AG04449 (cell line): ENCODE measurements at regions not wholly inside any gene's neighbourhood (a gene's known extent, or its start where the extent isn't known, plus 50 kb on each side); places are given as distances from the start of the nearest gene placed in this dataset.
"Not testable (repeated sequence)": the region's sequence is repeated elsewhere in the genome, so short reads cannot be mapped to it uniquely, and the experiment has no call there.

Source experiments
- CTCF ChIA-PET: fragments of 350-600 bp; formaldehyde crosslinking; extraction: SDS; loops from one replicate; lab custom pipeline; 2021; ENCODE audit warnings: antibody characterized with exemption; lab: Yijun Ruan, JAX
- POLR2A ChIA-PET: fragments of 400-600, 350-600 bp; formaldehyde crosslinking; extraction: SDS; loops from one replicate; lab custom pipeline; 2020; ENCODE audit warnings: antibody characterized with exemption, inconsistent platforms; lab: Yijun Ruan, JAX
- DNase-seq: peaks from one replicate; pipeline ENCODE4 v3.0.0-alpha.2; 2010; ENCODE audit warnings: low read depth, low spot score
- H3K4me3 ChIP-seq: 2 replicates; pipeline ENCODE4 v1.5.1; 2011; ENCODE audit warnings: low read depth, mild to moderate bottlenecking, control low read depth, low read length
- TF ChIP-seq, protein P1 (sequence below): IDR thresholded peaks from one replicate; pipeline ENCODE4 v1.5.1; 2011; ENCODE audit warnings: mild to moderate bottlenecking, moderate library complexity, low read length, control low read depth, inconsistent platforms; ENCODE audit not compliant: insufficient read depth; ENCODE audit errors: missing control alignments

DNA sequence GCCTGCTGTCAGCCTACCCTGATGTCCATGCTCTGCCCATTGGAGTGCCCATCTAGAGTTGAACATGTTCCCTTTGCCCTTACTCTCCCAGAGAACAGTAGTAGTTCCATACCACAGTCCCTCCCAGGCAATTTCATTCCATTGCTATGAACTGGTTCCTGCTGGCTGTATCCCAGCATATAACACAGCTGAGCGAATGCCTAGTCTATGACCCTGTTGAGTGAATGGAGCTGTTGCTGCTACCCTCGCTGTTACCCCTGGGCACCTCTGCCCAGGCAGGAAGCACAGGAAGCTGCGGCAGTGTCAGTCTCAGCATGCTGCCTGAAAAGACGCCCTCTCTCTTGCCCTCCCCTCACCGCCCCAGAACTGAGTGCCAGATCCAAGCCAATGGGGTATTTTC lies 73.3 kb downstream of the SOX3 start:
- no peak for DNase-seq
- no peak overlapping the region for H3K4me3 ChIP-seq
- TF ChIP-seq, protein P1, sequence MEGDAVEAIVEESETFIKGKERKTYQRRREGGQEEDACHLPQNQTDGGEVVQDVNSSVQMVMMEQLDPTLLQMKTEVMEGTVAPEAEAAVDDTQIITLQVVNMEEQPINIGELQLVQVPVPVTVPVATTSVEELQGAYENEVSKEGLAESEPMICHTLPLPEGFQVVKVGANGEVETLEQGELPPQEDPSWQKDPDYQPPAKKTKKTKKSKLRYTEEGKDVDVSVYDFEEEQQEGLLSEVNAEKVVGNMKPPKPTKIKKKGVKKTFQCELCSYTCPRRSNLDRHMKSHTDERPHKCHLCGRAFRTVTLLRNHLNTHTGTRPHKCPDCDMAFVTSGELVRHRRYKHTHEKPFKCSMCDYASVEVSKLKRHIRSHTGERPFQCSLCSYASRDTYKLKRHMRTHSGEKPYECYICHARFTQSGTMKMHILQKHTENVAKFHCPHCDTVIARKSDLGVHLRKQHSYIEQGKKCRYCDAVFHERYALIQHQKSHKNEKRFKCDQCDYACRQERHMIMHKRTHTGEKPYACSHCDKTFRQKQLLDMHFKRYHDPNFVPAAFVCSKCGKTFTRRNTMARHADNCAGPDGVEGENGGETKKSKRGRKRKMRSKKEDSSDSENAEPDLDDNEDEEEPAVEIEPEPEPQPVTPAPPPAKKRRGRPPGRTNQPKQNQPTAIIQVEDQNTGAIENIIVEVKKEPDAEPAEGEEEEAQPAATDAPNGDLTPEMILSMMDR = no peak
- CTCF ChIA-PET = no interaction called here
- POLR2A ChIA-PET = no interaction called here

DNA sequence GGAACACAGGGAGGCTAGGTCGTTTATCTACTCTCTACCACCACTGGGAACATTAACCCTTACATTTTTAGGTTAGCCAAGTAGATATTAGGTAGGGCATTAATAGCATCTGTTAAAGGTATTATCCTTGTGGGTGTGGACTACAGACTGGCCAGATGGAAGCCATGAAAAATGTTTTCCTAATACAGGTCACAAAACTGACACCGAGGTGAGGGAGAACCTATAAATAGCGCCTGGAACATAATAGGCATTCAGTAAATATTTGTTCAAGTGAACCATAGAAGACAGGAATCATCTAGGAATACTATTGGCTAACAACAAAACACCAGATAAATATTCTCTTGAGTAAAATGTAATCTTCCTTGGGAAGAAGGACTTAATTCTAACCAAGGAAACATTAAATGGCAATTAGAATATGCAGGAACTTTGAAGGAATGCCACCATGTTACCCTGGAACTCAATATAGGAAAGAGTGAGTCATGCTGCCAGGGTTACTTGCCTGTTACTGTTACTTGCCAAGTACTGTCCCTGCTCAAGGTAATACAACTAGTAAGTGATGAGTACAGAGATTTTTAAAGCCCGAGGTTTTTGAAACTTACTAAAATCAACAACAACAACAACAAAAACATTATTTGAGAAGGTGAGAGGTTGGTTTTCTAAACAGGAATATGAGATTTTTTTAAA lies 79.0 kb downstream of the SOX3 start:
- CTCF ChIA-PET = no interaction called here
- no peak for DNase-seq
- H3K4me3 ChIP-seq = no peak overlapping the region
- TF ChIP-seq, protein P1 = no peak
- POLR2A ChIA-PET = no interaction called here

DNA sequence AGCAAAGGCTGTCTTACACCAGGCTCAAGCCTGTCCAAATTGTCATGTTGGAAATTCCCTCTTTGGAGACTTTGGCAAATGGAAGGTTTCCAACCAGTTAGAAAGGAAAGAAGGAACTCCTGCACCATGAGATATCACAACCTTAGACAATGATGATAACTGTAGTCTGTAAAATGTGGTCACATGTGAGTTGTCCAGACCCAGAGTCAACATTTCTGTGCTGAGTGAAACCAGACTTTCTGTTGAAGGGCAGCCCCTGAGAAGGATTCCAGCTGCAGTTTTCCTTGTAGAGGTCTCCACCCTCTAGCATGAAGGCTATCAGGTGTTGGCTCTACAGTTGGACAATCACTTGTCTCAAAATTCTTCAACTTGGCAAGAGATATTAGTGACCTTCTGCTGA lies 82.4 kb downstream of the SOX3 start:
- ChIA-PET POLR2A (no interaction called here), CTCF (no interaction called here)
- no peak overlapping the region for H3K4me3 ChIP-seq
- no peak for DNase-seq
- TF ChIP-seq, protein P1 = no peak

DNA sequence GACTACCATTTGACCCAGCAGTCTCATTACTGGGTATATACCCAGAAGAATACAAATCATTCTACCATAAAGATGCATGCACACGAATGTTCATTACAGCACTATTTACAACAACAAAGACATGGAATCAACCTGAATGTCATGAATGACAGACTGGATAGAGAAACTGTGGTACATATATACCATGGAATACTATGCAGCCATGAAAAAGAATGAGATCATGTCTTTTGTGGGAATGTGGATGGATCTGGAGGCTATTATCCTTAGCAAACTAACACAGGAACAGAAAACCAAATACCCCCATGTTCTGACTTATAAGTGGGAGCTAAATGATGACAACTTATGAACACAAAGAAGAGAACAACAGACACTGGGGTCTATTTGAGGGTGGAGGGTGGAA lies 102.7 kb downstream of the SOX3 start:
- DNase-seq, CTCF ChIA-PET, POLR2A ChIA-PET, H3K4me3 ChIP-seq: not testable (repeated sequence)

DNA sequence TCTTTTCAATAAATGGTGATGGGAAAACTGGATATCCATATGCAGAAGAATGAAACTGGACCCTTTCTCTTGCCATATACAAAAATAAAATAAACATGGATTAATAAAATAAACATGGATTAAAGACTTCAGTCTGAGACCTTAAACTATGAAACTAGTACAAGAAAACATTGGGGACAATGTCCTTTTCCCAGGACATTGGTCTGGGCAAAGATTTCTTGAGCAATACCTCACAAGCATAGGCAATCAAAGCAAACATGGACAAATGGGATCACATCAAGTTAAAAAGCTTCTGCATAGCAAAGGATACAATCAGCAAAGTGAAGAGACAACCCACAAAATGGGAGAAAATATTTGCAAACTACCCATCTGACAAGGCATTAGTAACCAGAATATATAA lies 108.5 kb downstream of the SOX3 start:
- DNase-seq, POLR2A ChIA-PET, H3K4me3 ChIP-seq, CTCF ChIA-PET: not testable (repeated sequence)

DNA sequence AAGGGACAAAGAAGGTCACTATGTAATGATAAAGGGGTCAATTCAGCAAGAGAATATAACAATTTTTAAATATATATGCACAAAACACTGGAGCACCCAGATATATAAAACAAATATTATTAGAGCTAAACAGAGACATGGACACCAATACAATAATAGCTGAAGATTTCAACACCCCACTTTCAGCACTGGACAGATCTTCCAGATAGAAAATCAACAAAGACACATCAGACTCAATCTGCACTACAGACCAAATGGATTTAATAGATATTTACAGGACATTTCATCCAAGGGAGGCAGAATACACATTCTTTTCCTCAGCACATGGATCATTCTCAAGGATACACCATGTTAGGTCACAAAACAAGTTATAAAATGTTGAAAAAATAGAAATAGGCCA lies 111.4 kb downstream of the SOX3 start:
- ChIA-PET POLR2A (no interaction called here), CTCF (no interaction called here)
- no peak overlapping the region for H3K4me3 ChIP-seq
- TF ChIP-seq, protein P1 = no peak
- no peak for DNase-seq

DNA sequence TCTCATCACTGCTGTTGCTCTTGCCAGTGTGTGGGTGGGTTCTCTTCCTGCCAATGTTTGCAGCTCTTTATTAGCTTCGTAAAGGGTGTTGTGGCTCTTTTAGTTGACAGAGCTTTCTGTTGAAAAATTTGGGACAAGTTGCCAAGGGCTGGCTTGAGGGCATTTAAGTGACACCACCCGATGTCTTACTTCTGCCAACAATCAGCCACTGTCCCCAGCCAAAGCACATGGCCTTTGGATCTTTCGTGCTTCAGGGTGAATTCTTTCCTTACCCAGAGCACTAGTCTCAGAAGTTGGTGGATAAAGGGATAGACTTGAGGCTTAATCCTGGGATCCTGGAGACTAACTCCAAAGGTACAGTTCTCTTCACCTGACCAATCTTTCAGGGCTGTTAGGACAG lies 113.6 kb downstream of the SOX3 start:
- CTCF ChIA-PET = no interaction called here
- TF ChIP-seq, protein P1 = no peak

More for the DNA sequence above, 113.6 kb downstream of the SOX3 start:
- no peak for DNase-seq
- no peak overlapping the region for H3K4me3 ChIP-seq
- POLR2A ChIA-PET = no interaction called here
